HCT116 (cell line): ENCODE measurements at regions not wholly inside any gene's neighbourhood (a gene's known extent, or its start where the extent isn't known, plus 50 kb on each side); places are given as distances from the start of the nearest gene placed in this dataset.

Experiments
- ATAC-seq: fragments of 200-7000 bp; cut with Tn5 transposase; 2 replicates; pipeline ENCODE4 v1.9.1; 2020; ENCODE audit warnings: mild to moderate bottlenecking, moderate library complexity
- BruUV-seq: library from RNA; stranded (reverse); fragments of 400-500 nt; replicated peaks from 2 replicates; lab custom pipeline; 2021; lab: Mats Ljungman, UMichigan
- CTCF ChIA-PET: fragments of 300-600 bp; sonication (Branson Sonifier 250); formaldehyde crosslinking; loops from one replicate; lab custom pipeline; 2021; ENCODE audit warnings: antibody characterized with exemption; lab: Charles Lee
- POLR2A ChIA-PET: fragments of 300-600, 350-600 bp; sonication (Branson Sonifier 250); formaldehyde crosslinking; loops from one replicate; lab custom pipeline; 2021; ENCODE audit warnings: antibody characterized with exemption; lab: Charles Lee
- RAD21 ChIA-PET, 2 experiments: fragments of 300-600 bp; sonication (Branson Sonifier 250); formaldehyde crosslinking; loops; one replicate each; lab custom pipeline; 2023; ENCODE audit warnings: low total read pairs in 2 of 2; ENCODE audit not compliant: uncharacterized antibody in 2 of 2, unreplicated experiment in 2 of 2, low non-redundant PET in 1 of 2; lab: Charles Lee
- DNase-seq: peaks from one replicate; pipeline ENCODE4 v3.0.0-alpha.2; 2010; ENCODE audit warnings: low read depth, low spot score
- H2AFZ ChIP-seq: fragments of 200-600 bp; shearing (Covaris generic), sonication (generic); 2 replicates; pipeline ENCODE4 v1.6.1; 2017; ENCODE audit warnings: low read depth, mixed run types, mixed read lengths, antibody characterized with exemption, low read length; ENCODE audit not compliant: poor library complexity, severe bottlenecking
- H3K27ac ChIP-seq: 2 replicates; pipeline ENCODE4 v1.5.1; 2012; ENCODE audit warnings: low read depth, low read length
- H3K27me3 ChIP-seq: fragments of 200-600 bp; sonication (generic); 2 replicates; pipeline ENCODE4 v1.6.1; 2016; ENCODE audit warnings: mixed run types, low read length, mixed read lengths; ENCODE audit not compliant: insufficient read depth
- H3K36me3 ChIP-seq, 2 experiments: fragments of 200-500 bp in 1 of 2; fragments of 200-600 bp in 1 of 2; sonication (Bioruptor generic) in 1 of 2; sonication (generic) in 1 of 2; 2 replicates each; pipeline versions ENCODE4 v1.5.1 to v1.6.1; 2014 to 2016; ENCODE audit warnings: low read length in 2 of 2, inconsistent platforms in 1 of 2, mixed read lengths in 1 of 2, mixed run types in 1 of 2; ENCODE audit not compliant: insufficient read depth in 2 of 2, control insufficient read depth in 1 of 2
- H3K4me1 ChIP-seq, 2 experiments: fragments of 200-600 bp in 1 of 2; sonication (generic) in 1 of 2; 2 replicates each; pipeline versions ENCODE4 v1.5.1 to v1.6.1; 2012 to 2017; ENCODE audit warnings: low read length in 2 of 2, inconsistent platforms in 1 of 2, mild to moderate bottlenecking in 1 of 2, mixed read lengths in 1 of 2, mixed run types in 1 of 2, moderate library complexity in 1 of 2; ENCODE audit not compliant: insufficient read depth in 2 of 2, control insufficient read depth in 1 of 2
- H3K4me2 ChIP-seq: fragments of 200-600 bp; sonication (generic); 2 replicates; pipeline ENCODE4 v1.6.1; 2017; ENCODE audit warnings: mixed run types, low read length, mixed read lengths
- H3K4me3 ChIP-seq, 2 experiments: fragments of 200-600 bp in 1 of 2; sonication (generic) in 1 of 2; replicated peaks in 1 of 2; 2 replicates each; pipeline ENCODE4 v1.5.1; 2011 to 2016; ENCODE audit warnings: low read length in 2 of 2, control low read depth in 1 of 2, low read depth in 1 of 2, mild to moderate bottlenecking in 1 of 2, mixed read lengths in 1 of 2, mixed run types in 1 of 2
- H3K79me2 ChIP-seq: fragments of 200-600 bp; sonication (generic); 2 replicates; pipeline ENCODE4 v1.6.1; 2017; ENCODE audit warnings: mild to moderate bottlenecking, mixed run types, low read length, moderate library complexity, mixed read lengths; ENCODE audit not compliant: insufficient read depth
- H3K9ac ChIP-seq: fragments of 200-600 bp; sonication (generic); 2 replicates; pipeline ENCODE4 v1.6.1; 2016; ENCODE audit warnings: low read length, mixed read lengths
- H3K9me2 ChIP-seq: fragments of 200-600 bp; sonication (generic), shearing (Covaris generic); 2 replicates; pipeline ENCODE4 v1.6.1; 2017; ENCODE audit warnings: mixed run types, mild to moderate bottlenecking, moderate library complexity; ENCODE audit not compliant: insufficient read depth
- H3K9me3 ChIP-seq, 2 experiments: fragments of 200-500 bp in 1 of 2; fragments of 200-600 bp in 1 of 2; sonication (Bioruptor generic) in 1 of 2; sonication (generic) in 1 of 2; 2 replicates each; pipeline ENCODE4 v1.6.1; 2014 to 2017; ENCODE audit warnings: low read length in 2 of 2, mixed read lengths in 2 of 2, inconsistent platforms in 1 of 2, low read depth in 1 of 2, mild to moderate bottlenecking in 1 of 2, mixed run types in 1 of 2, moderate library complexity in 1 of 2; ENCODE audit not compliant: control insufficient read depth in 1 of 2, insufficient read depth in 1 of 2
- H4K20me1 ChIP-seq: fragments of 200-600 bp; sonication (generic), shearing (Covaris generic); 2 replicates; pipeline ENCODE4 v1.6.1; 2017; ENCODE audit warnings: mixed run types, mild to moderate bottlenecking, moderate library complexity; ENCODE audit not compliant: insufficient read depth
- ATF3 ChIP-seq: IDR thresholded peaks from 2 replicates; pipeline ENCODE4 v1.6.1; 2012
- CBX3 ChIP-seq: IDR thresholded peaks from 2 replicates; pipeline ENCODE4 v1.6.1; 2012; ENCODE audit warnings: low read depth
- CEBPB ChIP-seq: IDR thresholded peaks from 2 replicates; pipeline ENCODE4 v1.6.1; 2012; ENCODE audit warnings: low read depth
- EGR1 ChIP-seq: IDR thresholded peaks from 2 replicates; pipeline ENCODE4 v1.6.1; 2012; ENCODE audit warnings: low read depth
- EZH2phosphoT487 ChIP-seq: fragments of 200-600 bp; IDR thresholded peaks from 2 replicates; pipeline ENCODE4 v1.6.1; 2018; ENCODE audit warnings: antibody characterized with exemption, borderline replicate concordance
- POLR2AphosphoS5 ChIP-seq: IDR thresholded peaks from 2 replicates; pipeline ENCODE4 v1.6.1; 2011; ENCODE audit warnings: mild to moderate bottlenecking, low read depth, low read length, moderate library complexity
- RAD21 ChIP-seq: IDR thresholded peaks from 2 replicates; pipeline ENCODE4 v1.6.1; 2012; ENCODE audit warnings: low read depth, mild to moderate bottlenecking
- REST ChIP-seq: IDR thresholded peaks from 2 replicates; pipeline ENCODE4 v1.6.1; 2012; ENCODE audit warnings: low read depth
- SIN3A ChIP-seq: IDR thresholded peaks from 2 replicates; pipeline ENCODE4 v1.6.1; 2012; ENCODE audit warnings: low read depth
- YY1 ChIP-seq: IDR thresholded peaks from 2 replicates; pipeline ENCODE4 v1.6.1; 2011; ENCODE audit warnings: low read length, low read depth, moderate library complexity, mild to moderate bottlenecking; ENCODE audit not compliant: insufficient replicate concordance; ENCODE audit errors: extremely low read depth
- ZBTB33 ChIP-seq: IDR thresholded peaks from 2 replicates; pipeline ENCODE4 v1.6.1; 2011; ENCODE audit warnings: mild to moderate bottlenecking, low read length, moderate library complexity; ENCODE audit not compliant: insufficient replicate concordance; ENCODE audit errors: extremely low read depth
- ZFX ChIP-seq: fragments of 450-650 bp; IDR thresholded peaks from 2 replicates; pipeline ENCODE4 v1.6.1; 2017
- ZNF274 ChIP-seq: fragments of 200-500 bp; sonication (Bioruptor generic); IDR thresholded peaks from 2 replicates; pipeline ENCODE4 v1.6.1; 2014; ENCODE audit warnings: mild to moderate bottlenecking, low read depth, low read length, inconsistent platforms
- intact Hi-C: fragments of 100-400 bp; cut with micrococcal nuclease; formaldehyde crosslinking; loops from 2 replicates; pipeline ENCODE4 v1.10.0; 2022

GRCh38 chr11:19627566-19627965, 85.1 kb upstream of the NAV2 start (continued):
- TF ChIP-seq ZBTB33 = no peak
- no peak for TF ChIP-seq SIN3A
- no peak for TF ChIP-seq ZFX
- TF ChIP-seq RAD21 = no peak

GRCh38 chr11:19625438-19625837, 87.2 kb upstream of the NAV2 start:
- H3K79me2 ChIP-seq = no peaks in the 10 kb centered on the region
- RAD21 ChIA-PET = no interaction called here
- no TSS peak for BruUV-seq
- no peak overlapping the region for H3K27ac ChIP-seq
- H4K20me1 ChIP-seq = no peaks in the 10 kb centered on the region
- H3K4me3 ChIP-seq = no peak overlapping the region
- H3K4me1 ChIP-seq = no peaks in the 10 kb centered on the region
- TF ChIP-seq EGR1 (no peak), SIN3A (no peak), YY1 (no peak), ZNF274 (no peak), EZH2phosphoT487 (no peak), ATF3 (no peak), ZFX (no peak), CEBPB (no peak), POLR2AphosphoS5 (no peak), CBX3 (no peak), REST (no peak)
- no peaks in the 10 kb centered on the region for H3K27me3 ChIP-seq
- intact Hi-C loops = no loop called here
- DNase-seq (no peak), ATAC-seq (no peak)
- no peaks in the 10 kb centered on the region for H3K36me3 ChIP-seq
- H3K9ac ChIP-seq = no peak overlapping the region
- H3K9me2 ChIP-seq = no peaks in the 10 kb centered on the region
- POLR2A ChIA-PET = no interaction called here
- CTCF ChIA-PET = no interaction called here
- no peak overlapping the region for H2AFZ ChIP-seq
- no peaks in the 10 kb centered on the region for H3K9me3 ChIP-seq
- H3K4me2 ChIP-seq = no peak overlapping the region
